Kidney tubule cell (primary cell): ENCODE measurements at regions not wholly inside any gene's neighbourhood (a gene's known extent, or its start where the extent isn't known, plus 50 kb on each side); places are given as distances from the start of the nearest gene placed in this dataset.

Source experiments
- DNase-seq: peaks from one replicate; pipeline ENCODE4 v3.0.0-alpha.2; 2018; ENCODE audit warnings: low spot score

DNA sequence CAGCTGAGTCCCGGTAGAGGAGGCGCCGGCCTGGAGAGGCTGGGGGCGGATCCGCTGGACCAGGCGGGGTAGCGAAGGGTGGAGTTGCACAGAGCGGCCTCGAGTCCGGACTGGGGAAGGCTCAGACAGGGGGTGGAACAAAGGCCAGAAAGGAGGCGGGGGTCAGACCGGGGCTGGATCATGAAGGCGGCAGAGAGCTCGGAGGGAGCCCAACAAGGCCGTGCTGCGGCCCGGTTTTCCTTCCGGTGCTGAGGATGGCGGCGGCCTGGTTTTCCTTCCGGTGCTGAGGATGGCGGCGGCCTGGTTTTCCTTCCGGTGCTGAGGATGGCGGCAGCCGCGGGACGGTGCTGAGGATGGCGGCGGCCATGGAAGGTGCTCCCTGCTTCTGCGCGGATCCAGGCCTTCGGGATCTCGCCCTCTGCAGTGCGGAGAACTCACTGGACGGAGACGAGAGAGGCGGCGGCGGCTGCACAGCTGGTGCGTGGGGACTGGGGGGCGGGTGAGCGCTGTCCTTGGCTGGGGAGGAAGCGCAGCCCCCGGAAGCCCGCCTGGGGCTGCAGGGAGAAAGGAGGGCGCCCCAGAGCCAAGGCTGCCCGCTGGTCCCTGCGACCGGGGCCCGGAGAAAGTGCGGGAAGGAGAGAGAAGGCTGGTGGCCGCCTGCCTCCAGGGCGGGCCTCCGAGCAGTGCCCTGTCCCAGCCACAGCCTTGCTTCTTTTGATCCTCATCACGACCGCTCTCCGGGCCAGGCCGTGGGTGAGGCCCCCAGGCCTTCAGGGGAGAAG lies 350.4 kb upstream of the B3GAT1 start:
- peak; percentile 3 for DNase-seq

DNA sequence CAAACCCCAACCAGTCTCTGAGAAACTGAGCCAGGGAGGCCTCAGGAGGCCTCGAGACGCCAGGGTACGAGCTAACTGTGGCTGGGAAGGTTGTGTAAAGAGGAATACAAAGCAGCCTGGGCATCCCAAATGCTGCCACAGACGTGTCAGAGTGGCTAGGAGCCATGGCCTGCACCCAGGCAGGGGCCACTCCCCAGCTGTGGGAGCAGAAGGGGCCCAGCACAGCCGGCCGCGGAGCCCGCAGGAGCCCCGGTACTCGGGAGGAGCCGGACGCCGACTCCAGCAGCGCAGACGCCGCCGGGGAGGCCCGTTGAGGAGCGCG lies 349.8 kb upstream of the B3GAT1 start:
- no peak for DNase-seq

GRCh38 chr11:134761386-134761785 lies 349.3 kb upstream of the B3GAT1 start:
- DNase-seq = no peak

GRCh38 chr11:134760957-134761356 lies 348.9 kb upstream of the B3GAT1 start:
- DNase-seq = no peak

GRCh38 chr11:134760299-134760698 lies 348.3 kb upstream of the B3GAT1 start:
- no peak for DNase-seq

GRCh38 chr11:134759855-134760254 lies 347.8 kb upstream of the B3GAT1 start:
- DNase-seq = no peak

DNA sequence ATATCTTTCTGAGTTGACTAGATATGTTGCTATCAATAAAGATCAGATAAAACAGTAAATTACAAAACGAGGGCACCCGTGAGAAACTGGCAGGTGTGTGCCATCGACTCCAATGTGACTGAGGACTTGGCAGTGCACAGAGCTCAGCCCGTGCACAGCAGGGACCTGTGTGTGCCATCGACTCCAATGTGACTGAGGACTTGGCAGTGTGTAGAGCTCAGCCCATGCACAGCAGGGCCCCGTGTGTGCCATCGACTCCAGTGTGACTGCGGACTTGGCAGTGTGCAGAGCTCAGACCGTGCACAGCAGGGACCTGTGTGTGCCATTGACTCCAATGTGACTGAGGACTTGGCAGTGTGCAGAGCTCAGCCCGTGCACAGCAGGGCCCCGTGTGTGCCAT lies 347.2 kb upstream of the B3GAT1 start:
- no peak for DNase-seq

DNA sequence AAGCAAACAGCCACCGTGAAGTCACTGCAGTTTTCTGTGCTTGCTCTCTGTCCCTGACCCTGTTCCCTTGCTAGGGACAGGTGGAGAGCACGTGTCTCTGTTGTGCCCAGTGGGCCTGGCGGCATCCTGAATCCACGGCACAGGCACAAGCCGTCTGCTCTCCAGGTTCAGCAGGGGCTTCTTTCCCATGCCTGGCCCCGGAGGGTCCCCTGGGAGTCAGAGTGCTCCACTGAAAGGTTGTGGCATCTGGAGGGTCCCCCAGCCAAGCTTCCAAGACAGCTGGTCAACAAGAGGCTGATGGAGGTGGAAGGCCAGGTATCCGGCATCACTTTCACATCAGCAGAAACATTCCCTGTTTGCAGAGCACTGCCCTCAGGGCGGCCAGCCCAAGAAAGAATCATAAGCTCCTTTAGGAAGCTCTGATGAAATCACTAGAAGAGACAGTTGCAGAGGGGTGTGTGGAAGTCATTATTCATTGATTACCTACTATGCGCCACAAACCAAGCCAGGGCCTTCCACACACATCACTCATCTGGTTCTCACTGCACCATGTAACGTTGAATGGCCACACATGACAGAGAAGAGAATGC lies 346.4 kb upstream of the B3GAT1 start:
- DNase-seq = no peak

GRCh38 chr11:134757633-134758032 lies 345.6 kb upstream of the B3GAT1 start:
- no peak for DNase-seq

GRCh38 chr11:134756811-134757540 lies 344.9 kb upstream of the B3GAT1 start:
- DNase-seq = no peak

- no peak for DNase-seq
Observed at GRCh38 chr11:134755535-134755934, 343.5 kb upstream of the B3GAT1 start.

GRCh38 chr11:134754521-134755198 lies 342.6 kb upstream of the B3GAT1 start:
- DNase-seq = no peak

GRCh38 chr11:134753771-134754520 lies 341.9 kb upstream of the B3GAT1 start:
- no peak for DNase-seq

- no peak for DNase-seq
Observed at GRCh38 chr11:134752964-134753770, 341.1 kb upstream of the B3GAT1 start.

DNA sequence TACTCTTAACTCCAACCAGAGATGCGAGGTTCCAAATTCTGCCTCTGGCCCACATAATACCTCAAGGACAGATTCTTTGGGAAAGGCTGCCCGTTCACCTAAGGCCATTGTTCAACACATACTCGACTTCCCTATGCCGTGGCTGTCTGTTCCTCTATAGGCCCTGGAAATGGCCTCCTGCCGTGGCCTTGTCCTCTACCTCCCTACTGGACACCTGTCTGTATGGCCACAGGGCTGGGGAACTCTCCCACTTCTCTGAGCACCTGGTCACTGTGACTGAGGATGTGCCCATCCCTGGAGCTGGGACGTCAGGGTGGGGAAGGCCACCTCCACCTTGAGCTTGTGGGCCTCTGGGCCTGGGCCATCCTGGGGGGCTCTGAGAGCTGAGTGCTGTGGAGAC lies 340.5 kb upstream of the B3GAT1 start:
- DNase-seq = no peak

GRCh38 chr11:134751766-134752165 lies 339.7 kb upstream of the B3GAT1 start:
- no peak for DNase-seq

GRCh38 chr11:134751031-134751585 lies 339.1 kb upstream of the B3GAT1 start:
- no peak for DNase-seq

- DNase-seq = no peak
Observed at GRCh38 chr11:134750619-134751018, 338.6 kb upstream of the B3GAT1 start.

DNA sequence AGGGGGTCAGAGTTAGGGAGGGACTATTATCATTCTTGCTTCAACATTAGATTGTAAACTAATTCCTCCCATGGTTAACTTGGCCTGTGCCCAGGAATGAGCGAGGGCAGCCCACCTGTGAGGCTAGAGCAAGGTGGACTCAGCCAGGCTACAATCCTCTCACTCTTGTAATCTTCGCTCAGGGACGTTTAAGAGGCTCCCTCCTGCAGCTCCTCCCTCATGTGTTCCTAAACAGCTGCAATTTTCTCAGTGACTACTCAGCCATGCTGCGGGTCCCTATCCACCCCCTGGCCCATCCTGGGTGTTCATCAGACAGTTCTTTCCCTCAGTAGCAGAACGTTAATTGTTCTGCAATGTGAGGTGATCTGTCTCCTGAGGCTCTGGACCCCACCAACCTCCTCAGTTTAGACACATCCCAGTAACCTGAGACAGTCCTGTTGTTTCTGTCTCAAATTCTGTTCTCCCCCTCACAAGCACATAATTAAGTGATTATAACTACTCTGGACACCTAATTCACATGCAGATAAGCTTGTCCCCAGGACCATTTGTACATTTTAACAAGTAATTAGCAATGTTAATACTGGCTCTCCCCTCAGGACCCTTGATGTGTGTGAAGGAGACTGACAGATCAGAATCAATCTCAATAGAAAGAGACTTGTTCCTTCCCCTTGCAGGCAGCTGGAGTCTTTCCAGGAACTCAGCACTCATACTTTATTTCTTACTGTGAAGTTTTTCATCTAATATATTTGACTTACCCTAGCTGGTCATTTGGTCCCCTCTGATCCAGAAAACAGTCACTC lies 337.2 kb upstream of the B3GAT1 start:
- no peak for DNase-seq

- no peak for DNase-seq
Observed at GRCh38 chr11:134746609-134747008, 334.6 kb upstream of the B3GAT1 start.
